Liver (tissue), 3 donors: ENCODE measurements at regions not wholly inside any gene's neighbourhood (a gene's known extent, or its start where the extent isn't known, plus 50 kb on each side); places are given as distances from the start of the nearest gene placed in this dataset.

Experiments used
- EGR1 ChIP-seq, 2 donors: IDR thresholded peaks; 2 replicates each; pipeline ENCODE4 v1.6.1; 2016 to 2018; ENCODE audit warnings: antibody characterized with exemption in 2 of 2, low read depth in 2 of 2
- GABPA ChIP-seq, 2 donors: IDR thresholded peaks in 1 of 2; conservative IDR thresholded peaks in 1 of 2; 2 replicates each; pipeline ENCODE4 v1.6.1; 2016; ENCODE audit warnings: antibody characterized with exemption in 2 of 2, mild to moderate bottlenecking in 1 of 2, moderate library complexity in 1 of 2
- JUND ChIP-seq, 2 donors: IDR thresholded peaks; 2 replicates each; pipeline ENCODE4 v1.6.1; 2016; ENCODE audit warnings: antibody characterized with exemption in 2 of 2
- MAX ChIP-seq: IDR thresholded peaks from 2 replicates; pipeline ENCODE4 v1.6.1; 2016; ENCODE audit warnings: antibody characterized with exemption
- RAD21 ChIP-seq, 2 donors: IDR thresholded peaks; 2 replicates each; pipeline ENCODE4 v1.6.1; 2016; ENCODE audit warnings: antibody characterized with exemption in 2 of 2, mild to moderate bottlenecking in 2 of 2
- SP1 ChIP-seq: IDR thresholded peaks from 2 replicates; pipeline ENCODE4 v1.6.1; 2018; ENCODE audit warnings: antibody characterized with exemption, mild to moderate bottlenecking
- TAF1 ChIP-seq: conservative IDR thresholded peaks from 2 replicates; pipeline ENCODE4 v1.6.1; 2016; ENCODE audit warnings: antibody characterized with exemption, mild to moderate bottlenecking
- YY1 ChIP-seq: IDR thresholded peaks from 2 replicates; pipeline ENCODE4 v1.6.1; 2016; ENCODE audit warnings: antibody characterized with exemption, mild to moderate bottlenecking
- ZBTB33 ChIP-seq: IDR thresholded peaks from 2 replicates; pipeline ENCODE4 v1.6.1; 2016; ENCODE audit warnings: antibody characterized with exemption
- TF ChIP-seq, protein P1 (sequence below): fragments of 150-350 bp; IDR thresholded peaks from 2 replicates; pipeline ENCODE4 v1.5.1; 2017; ENCODE audit warnings: improper control_type of control experiment, low read depth, low read length; ENCODE audit not compliant: missing input control
- TF ChIP-seq, protein P2 (sequence below): IDR thresholded peaks from 2 replicates; pipeline ENCODE4 v1.6.1; 2016; ENCODE audit warnings: antibody characterized with exemption, mild to moderate bottlenecking
- donor health status: healthy.
- donor health status: healthy.

GRCh38 chr12:76713130-76713529 is 50.8 kb upstream of the ZDHHC17 start:
- TF ChIP-seq, protein P1, sequence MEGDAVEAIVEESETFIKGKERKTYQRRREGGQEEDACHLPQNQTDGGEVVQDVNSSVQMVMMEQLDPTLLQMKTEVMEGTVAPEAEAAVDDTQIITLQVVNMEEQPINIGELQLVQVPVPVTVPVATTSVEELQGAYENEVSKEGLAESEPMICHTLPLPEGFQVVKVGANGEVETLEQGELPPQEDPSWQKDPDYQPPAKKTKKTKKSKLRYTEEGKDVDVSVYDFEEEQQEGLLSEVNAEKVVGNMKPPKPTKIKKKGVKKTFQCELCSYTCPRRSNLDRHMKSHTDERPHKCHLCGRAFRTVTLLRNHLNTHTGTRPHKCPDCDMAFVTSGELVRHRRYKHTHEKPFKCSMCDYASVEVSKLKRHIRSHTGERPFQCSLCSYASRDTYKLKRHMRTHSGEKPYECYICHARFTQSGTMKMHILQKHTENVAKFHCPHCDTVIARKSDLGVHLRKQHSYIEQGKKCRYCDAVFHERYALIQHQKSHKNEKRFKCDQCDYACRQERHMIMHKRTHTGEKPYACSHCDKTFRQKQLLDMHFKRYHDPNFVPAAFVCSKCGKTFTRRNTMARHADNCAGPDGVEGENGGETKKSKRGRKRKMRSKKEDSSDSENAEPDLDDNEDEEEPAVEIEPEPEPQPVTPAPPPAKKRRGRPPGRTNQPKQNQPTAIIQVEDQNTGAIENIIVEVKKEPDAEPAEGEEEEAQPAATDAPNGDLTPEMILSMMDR, result no peak
- TF ChIP-seq RAD21 (IDR thresholded peaks at IDR 0.05) (no peak), TAF1 (no peak), GABPA (IDR thresholded peaks at IDR 0.05 in 1 of 2, conservative IDR thresholded peaks at IDR 0.05 in 1 of 2) (no peak), YY1 (no peak), SP1 (no peak), MAX (no peak), JUND (IDR thresholded peaks at IDR 0.05) (no peak), ZBTB33 (no peak), EGR1 (IDR thresholded peaks at IDR 0.05; ENCODE audit: low read depth in 2 of 2) (no peak)
- TF ChIP-seq, protein P2, sequence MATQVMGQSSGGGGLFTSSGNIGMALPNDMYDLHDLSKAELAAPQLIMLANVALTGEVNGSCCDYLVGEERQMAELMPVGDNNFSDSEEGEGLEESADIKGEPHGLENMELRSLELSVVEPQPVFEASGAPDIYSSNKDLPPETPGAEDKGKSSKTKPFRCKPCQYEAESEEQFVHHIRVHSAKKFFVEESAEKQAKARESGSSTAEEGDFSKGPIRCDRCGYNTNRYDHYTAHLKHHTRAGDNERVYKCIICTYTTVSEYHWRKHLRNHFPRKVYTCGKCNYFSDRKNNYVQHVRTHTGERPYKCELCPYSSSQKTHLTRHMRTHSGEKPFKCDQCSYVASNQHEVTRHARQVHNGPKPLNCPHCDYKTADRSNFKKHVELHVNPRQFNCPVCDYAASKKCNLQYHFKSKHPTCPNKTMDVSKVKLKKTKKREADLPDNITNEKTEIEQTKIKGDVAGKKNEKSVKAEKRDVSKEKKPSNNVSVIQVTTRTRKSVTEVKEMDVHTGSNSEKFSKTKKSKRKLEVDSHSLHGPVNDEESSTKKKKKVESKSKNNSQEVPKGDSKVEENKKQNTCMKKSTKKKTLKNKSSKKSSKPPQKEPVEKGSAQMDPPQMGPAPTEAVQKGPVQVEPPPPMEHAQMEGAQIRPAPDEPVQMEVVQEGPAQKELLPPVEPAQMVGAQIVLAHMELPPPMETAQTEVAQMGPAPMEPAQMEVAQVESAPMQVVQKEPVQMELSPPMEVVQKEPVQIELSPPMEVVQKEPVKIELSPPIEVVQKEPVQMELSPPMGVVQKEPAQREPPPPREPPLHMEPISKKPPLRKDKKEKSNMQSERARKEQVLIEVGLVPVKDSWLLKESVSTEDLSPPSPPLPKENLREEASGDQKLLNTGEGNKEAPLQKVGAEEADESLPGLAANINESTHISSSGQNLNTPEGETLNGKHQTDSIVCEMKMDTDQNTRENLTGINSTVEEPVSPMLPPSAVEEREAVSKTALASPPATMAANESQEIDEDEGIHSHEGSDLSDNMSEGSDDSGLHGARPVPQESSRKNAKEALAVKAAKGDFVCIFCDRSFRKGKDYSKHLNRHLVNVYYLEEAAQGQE, result no peak
